ENCODE measurements at regions not wholly inside any gene's neighbourhood (a gene's known extent, or its start where the extent isn't known, plus 50 kb on each side); places are given as distances from the start of the nearest gene placed in this dataset.

DNA sequence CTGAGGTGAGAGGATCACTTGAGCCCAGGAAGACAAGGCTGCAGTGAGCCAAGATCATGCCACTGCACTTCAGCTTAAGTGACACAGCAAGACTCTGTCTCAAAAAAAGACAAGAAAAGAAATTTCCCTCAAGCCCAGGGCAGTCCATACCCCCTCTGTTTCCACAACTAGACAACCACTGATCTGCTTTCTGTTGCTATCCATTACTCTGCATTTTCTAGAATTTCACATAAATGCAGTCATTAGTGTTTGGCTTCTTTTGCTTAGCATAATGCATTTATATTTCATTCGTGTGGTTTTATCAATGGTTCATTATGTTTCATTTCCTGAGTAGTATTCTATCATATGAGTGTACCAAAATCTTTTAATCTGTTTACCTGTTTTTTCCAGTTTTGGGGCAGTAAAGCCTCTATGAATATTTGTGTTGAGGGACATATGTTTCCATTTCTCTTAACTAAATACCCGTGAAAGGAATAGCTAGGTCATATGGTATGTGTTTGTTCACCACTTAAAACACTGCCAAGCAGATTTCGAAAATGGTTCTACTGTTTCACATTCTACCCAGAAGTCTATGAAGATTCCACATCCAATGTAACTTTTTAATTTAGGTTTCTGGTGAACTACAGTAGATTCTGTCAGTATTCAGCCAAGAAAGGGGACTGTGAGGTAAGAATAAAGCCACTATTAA lies 271.8 kb downstream of the ZNF608 start:
- Histone ChIP-seq H3K4me2 (no peak overlapping the region), H3F3A (replicated peaks; ENCODE audit: insufficient read depth) (no peaks in the 10 kb centered on the region), H3K9me3 (no peaks in the 10 kb centered on the region), H3K36me3 (replicated peaks in 1 of 2; ENCODE audit: control insufficient read depth in 1 of 2, insufficient read depth in 2 of 2, low read length in 1 of 2) (no peaks in the 10 kb centered on the region), H3K27me3 (ENCODE audit: insufficient read depth) (no peaks in the 10 kb centered on the region), H3K9me2 (no peaks in the 10 kb centered on the region), H3K27ac (ENCODE audit: low read depth in 2 of 2, low read length in 1 of 2) (no peak overlapping the region), H2AFZ (ENCODE audit: low read depth) (no peak overlapping the region), H3K79me2 (ENCODE audit: insufficient read depth) (no peaks in the 10 kb centered on the region), H3K9ac (no peak overlapping the region), H3K4me3 (ENCODE audit: low read depth in 2 of 2, low read length in 1 of 2) (no peak overlapping the region), H3K4me1 (ENCODE audit: control insufficient read depth in 1 of 2, insufficient read depth in 2 of 2, low read depth in 1 of 2, low read length in 1 of 2) (no peaks in the 10 kb centered on the region), H4K20me1 (ENCODE audit: insufficient read depth) (no peaks in the 10 kb centered on the region)
- WGBS (ENCODE audit: low lambda C conversion rate): 54% methylated on average over 3 of the region's 3 CpGs
- DNase-seq: no peak
- TF ChIP-seq TCF12 (IDR thresholded peaks at IDR 0.05) (no peak), SIN3A (IDR thresholded peaks at IDR 0.05; ENCODE audit: borderline replicate concordance, low read depth, low read length) (no peak), FOXM1 (IDR thresholded peaks at IDR 0.05; ENCODE audit: low read depth) (no peak), NRF1 (IDR thresholded peaks at IDR 0.05; ENCODE audit: low read depth, low read length) (no peak), RAD21 (IDR thresholded peaks at IDR 0.05; ENCODE audit: low read length) (no peak), CHD2 (IDR thresholded peaks at IDR 0.05; ENCODE audit: low read length, partially characterized antibody) (no peak)
- TF ChIP-seq, protein P1, sequence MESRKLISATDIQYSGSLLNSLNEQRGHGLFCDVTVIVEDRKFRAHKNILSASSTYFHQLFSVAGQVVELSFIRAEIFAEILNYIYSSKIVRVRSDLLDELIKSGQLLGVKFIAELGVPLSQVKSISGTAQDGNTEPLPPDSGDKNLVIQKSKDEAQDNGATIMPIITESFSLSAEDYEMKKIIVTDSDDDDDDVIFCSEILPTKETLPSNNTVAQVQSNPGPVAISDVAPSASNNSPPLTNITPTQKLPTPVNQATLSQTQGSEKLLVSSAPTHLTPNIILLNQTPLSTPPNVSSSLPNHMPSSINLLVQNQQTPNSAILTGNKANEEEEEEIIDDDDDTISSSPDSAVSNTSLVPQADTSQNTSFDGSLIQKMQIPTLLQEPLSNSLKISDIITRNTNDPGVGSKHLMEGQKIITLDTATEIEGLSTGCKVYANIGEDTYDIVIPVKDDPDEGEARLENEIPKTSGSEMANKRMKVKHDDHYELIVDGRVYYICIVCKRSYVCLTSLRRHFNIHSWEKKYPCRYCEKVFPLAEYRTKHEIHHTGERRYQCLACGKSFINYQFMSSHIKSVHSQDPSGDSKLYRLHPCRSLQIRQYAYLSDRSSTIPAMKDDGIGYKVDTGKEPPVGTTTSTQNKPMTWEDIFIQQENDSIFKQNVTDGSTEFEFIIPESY (IDR thresholded peaks at IDR 0.05; ENCODE audit: borderline replicate concordance, low read depth): no peak
- CTCF ChIA-PET: interaction anchor here (1.8 kb wide), 1 partner anchor 8 kb away, joined by 6 read pairs; no protein-coding TSS in a partner anchor
- POLR2A ChIA-PET: no interaction called here

DNA sequence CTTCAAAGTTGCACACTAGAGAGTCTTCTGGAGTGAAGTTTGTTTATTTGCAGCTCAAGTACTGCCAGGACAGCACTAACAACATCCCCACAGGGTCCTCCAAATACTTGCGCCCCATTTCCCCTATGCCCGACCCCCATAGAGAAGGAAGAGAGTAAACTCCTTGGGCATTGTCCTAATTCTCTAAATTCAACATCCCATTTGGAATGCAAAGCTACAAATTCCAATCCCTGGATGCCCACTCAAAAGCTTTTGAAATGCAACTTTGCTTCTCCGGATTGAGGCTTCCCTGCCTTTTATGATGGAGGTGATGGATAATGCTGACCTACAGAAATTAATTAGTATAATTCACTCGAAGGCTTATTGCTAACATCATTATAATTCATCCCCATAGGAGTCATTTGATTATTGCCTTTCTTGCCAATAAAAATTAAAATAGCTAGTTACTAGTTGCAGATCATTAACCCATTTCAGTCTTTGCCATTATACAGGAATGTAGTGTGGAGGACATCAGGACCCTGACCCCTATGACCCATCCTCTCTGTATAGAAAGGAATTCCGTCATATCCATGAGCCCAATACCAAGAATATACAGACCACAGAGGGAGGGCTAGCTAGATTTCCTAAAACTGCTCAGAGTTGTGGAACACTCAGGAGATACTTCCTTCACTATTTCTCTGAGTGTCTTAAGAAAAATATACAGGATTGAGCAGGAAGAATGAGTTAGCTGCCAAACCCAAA lies 277.6 kb downstream of the ZNF608 start:
- DNase-seq: no peak
- no peaks in the 10 kb centered on the region for H3K27me3 ChIP-seq (ENCODE audit: insufficient read depth)
- 81% methylated on average over 5 of the region's 5 CpGs for WGBS (ENCODE audit: low lambda C conversion rate)
- H3K9me3 ChIP-seq: no peaks in the 10 kb centered on the region
- H3K4me2 ChIP-seq: no peak overlapping the region
- no peaks in the 10 kb centered on the region for H4K20me1 ChIP-seq (ENCODE audit: insufficient read depth)
- H3K9me2 ChIP-seq: no peaks in the 10 kb centered on the region
- H2AFZ ChIP-seq (ENCODE audit: low read depth): no peak overlapping the region
- CTCF ChIA-PET: interaction anchor here (0.9 to 1.7 kb wide), 3 partner anchors 11 to 130 kb away, joined by 3 to 6 read pairs (median 5); no protein-coding TSS in a partner anchor
- H3K79me2 ChIP-seq (ENCODE audit: insufficient read depth): no peaks in the 10 kb centered on the region
- POLR2A ChIA-PET: no interaction called here
- no peak overlapping the region for H3K4me3 ChIP-seq (ENCODE audit: low read depth in 2 of 2, low read length in 1 of 2)
- no peaks in the 10 kb centered on the region for H3K36me3 ChIP-seq (replicated peaks in 1 of 2; ENCODE audit: control insufficient read depth in 1 of 2, insufficient read depth in 2 of 2, low read length in 1 of 2)
- no peak overlapping the region for H3K27ac ChIP-seq (ENCODE audit: low read depth in 2 of 2, low read length in 1 of 2)
- no peaks in the 10 kb centered on the region for H3F3A ChIP-seq (replicated peaks; ENCODE audit: insufficient read depth)
- no peaks in the 10 kb centered on the region for H3K4me1 ChIP-seq (ENCODE audit: control insufficient read depth in 1 of 2, insufficient read depth in 2 of 2, low read depth in 1 of 2, low read length in 1 of 2)
- no peak overlapping the region for H3K9ac ChIP-seq
- TF ChIP-seq RAD21 (IDR thresholded peaks at IDR 0.05; ENCODE audit: low read length) (no peak), ELF1 (IDR thresholded peaks at IDR 0.05) (no peak), FOXM1 (IDR thresholded peaks at IDR 0.05; ENCODE audit: low read depth) (no peak), NRF1 (IDR thresholded peaks at IDR 0.05; ENCODE audit: low read depth, low read length) (no peak), TEAD4 (IDR thresholded peaks at IDR 0.05; ENCODE audit: borderline replicate concordance, insufficient read depth) (no peak), TCF12 (IDR thresholded peaks at IDR 0.05) (no peak)
- TF ChIP-seq, protein P1 (IDR thresholded peaks at IDR 0.05; ENCODE audit: borderline replicate concordance, low read depth): no peak
- TF ChIP-seq, protein P2, sequence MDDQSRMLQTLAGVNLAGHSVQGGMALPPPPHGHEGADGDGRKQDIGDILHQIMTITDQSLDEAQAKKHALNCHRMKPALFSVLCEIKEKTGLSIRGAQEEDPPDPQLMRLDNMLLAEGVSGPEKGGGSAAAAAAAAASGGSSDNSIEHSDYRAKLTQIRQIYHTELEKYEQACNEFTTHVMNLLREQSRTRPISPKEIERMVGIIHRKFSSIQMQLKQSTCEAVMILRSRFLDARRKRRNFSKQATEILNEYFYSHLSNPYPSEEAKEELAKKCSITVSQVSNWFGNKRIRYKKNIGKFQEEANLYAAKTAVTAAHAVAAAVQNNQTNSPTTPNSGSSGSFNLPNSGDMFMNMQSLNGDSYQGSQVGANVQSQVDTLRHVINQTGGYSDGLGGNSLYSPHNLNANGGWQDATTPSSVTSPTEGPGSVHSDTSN (IDR thresholded peaks at IDR 0.05): no peak
- TF ChIP-seq, protein P3, sequence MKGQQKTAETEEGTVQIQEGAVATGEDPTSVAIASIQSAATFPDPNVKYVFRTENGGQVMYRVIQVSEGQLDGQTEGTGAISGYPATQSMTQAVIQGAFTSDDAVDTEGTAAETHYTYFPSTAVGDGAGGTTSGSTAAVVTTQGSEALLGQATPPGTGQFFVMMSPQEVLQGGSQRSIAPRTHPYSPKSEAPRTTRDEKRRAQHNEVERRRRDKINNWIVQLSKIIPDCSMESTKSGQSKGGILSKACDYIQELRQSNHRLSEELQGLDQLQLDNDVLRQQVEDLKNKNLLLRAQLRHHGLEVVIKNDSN (IDR thresholded peaks at IDR 0.05; ENCODE audit: borderline replicate concordance, low read depth): no peak
- TF ChIP-seq, protein P4, sequence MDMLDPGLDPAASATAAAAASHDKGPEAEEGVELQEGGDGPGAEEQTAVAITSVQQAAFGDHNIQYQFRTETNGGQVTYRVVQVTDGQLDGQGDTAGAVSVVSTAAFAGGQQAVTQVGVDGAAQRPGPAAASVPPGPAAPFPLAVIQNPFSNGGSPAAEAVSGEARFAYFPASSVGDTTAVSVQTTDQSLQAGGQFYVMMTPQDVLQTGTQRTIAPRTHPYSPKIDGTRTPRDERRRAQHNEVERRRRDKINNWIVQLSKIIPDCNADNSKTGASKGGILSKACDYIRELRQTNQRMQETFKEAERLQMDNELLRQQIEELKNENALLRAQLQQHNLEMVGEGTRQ (IDR thresholded peaks at IDR 0.05; ENCODE audit: borderline replicate concordance, low read depth, low read length): no peak
- TF ChIP-seq, protein P5, sequence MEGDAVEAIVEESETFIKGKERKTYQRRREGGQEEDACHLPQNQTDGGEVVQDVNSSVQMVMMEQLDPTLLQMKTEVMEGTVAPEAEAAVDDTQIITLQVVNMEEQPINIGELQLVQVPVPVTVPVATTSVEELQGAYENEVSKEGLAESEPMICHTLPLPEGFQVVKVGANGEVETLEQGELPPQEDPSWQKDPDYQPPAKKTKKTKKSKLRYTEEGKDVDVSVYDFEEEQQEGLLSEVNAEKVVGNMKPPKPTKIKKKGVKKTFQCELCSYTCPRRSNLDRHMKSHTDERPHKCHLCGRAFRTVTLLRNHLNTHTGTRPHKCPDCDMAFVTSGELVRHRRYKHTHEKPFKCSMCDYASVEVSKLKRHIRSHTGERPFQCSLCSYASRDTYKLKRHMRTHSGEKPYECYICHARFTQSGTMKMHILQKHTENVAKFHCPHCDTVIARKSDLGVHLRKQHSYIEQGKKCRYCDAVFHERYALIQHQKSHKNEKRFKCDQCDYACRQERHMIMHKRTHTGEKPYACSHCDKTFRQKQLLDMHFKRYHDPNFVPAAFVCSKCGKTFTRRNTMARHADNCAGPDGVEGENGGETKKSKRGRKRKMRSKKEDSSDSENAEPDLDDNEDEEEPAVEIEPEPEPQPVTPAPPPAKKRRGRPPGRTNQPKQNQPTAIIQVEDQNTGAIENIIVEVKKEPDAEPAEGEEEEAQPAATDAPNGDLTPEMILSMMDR (IDR thresholded peaks at IDR 0.05): no peak
- TF ChIP-seq, protein P6, sequence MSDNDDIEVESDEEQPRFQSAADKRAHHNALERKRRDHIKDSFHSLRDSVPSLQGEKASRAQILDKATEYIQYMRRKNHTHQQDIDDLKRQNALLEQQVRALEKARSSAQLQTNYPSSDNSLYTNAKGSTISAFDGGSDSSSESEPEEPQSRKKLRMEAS (IDR thresholded peaks at IDR 0.05; ENCODE audit: low read depth): no peak

Measured in SK-N-SH (cell line).